Choroid plexus epithelial cell (primary cell): ENCODE measurements at regions not wholly inside any gene's neighbourhood (a gene's known extent, or its start where the extent isn't known, plus 50 kb on each side); places are given as distances from the start of the nearest gene placed in this dataset.

Source experiments
- DNase-seq: peaks from one replicate; pipeline ENCODE4 v3.0.0-alpha.2; 2010; ENCODE audit warnings: low read depth
- H3K4me3 ChIP-seq: 2 replicates; pipeline ENCODE4 v1.5.1; 2011; ENCODE audit warnings: low read depth, mild to moderate bottlenecking, control low read depth, low read length, moderate library complexity
- CTCF ChIP-seq: conservative IDR thresholded peaks from 2 replicates; pipeline ENCODE4 v1.5.1; 2011; ENCODE audit warnings: low read depth, mild to moderate bottlenecking, control low read depth, inconsistent platforms, low read length, moderate library complexity

DNA sequence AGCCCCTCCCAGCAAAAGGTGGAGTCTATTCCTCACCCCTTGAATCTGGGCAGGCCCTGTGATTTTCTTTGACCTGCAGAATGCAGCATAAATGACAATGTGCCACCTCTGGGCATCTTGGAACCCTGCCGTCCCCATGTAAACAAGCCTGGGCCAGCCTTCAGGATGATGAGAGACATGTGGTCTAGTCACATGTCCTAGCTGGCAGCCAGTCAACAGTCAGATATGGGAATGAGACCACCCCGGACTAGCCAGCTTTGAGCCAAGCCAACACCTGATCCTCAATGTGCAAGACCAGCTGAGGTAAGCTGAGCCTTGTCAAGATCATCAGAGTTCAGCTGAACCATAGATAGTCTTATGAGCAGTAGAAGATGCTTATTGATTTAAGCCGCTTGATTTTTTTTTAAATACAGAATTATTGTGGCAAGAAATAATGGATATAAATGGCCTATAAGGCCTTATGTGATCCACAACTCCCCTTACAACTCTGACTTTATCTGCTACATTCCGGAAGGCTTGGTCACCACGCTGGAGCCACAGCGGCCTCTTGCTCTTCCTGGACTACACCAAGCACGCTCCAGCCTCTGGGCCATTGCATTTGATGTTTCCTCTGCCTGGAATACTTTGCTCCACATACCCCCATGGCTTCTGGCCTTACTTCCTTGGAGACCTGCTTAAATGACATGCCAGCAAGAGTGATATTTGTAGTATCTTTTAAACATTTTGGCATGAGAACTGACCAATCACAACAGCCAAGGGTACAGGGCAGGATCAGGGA, 225.9 kb upstream of the SESN3 start:
- DNase-seq = peak; percentile 45
- TF ChIP-seq CTCF = peak; percentile 1
- H3K4me3 ChIP-seq = no peak overlapping the region

DNA sequence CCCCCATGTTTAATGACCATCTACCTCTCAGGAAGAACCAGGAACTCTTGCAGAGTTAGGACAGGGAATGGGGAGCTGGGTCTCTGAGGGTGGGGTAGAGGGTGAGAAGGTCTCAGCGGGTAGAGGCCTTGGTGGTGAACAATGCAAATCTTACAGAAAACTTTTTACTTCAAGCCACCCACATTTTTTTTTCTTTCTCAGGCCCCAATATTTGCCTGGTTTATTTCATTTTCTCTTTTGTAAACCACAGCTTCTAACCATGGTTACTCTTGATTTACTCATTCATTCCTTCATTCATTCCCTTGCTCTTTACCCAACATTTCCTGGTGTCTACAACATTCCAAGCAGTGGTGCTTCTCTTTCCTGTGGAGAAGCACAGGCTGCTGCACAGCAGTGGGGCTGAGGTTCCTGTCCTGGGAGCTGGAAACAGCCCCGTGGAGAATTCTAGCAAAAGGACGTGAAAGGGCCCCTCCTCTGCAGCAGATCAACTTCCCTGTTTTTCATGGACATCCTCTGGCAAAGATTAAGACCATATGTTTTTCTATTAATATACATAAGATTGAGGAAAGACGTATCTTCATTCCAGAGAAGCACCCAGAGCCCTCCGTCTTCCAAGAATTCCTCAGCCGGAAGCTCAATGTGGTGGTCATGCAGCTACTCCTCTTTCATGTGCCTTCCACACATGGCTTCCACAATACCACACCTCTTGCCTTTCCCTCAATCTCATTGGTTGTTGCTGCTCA, 224.4 kb upstream of the SESN3 start:
- no peak overlapping the region for H3K4me3 ChIP-seq
- TF ChIP-seq CTCF = no peak
- no peak for DNase-seq

- no peak for TF ChIP-seq CTCF
- DNase-seq = no peak
- H3K4me3 ChIP-seq = no peak overlapping the region
Measured at GRCh38 chr11:95453616-95454171, 222.7 kb upstream of the SESN3 start.

DNA sequence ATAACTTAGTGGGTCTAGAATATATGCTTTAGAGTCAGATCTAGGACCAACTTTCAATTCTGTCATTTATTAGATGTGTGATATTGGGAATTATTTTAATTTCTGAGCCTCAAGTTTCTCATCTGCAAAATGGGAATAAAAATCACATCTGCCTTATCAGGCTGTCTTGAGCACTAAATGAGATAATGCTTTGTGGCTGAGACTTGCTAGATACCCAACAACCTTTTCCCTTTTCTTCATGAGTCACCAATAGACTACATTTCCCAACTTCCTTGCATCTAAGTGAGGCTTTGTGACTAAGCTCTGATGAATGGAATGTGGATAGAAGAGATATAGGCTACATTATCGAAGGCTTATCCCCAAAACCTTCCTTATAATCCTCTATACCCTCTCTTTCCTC, 220.7 kb upstream of the SESN3 start:
- peak; percentile 77 for DNase-seq
- TF ChIP-seq CTCF = no peak
- no peak overlapping the region for H3K4me3 ChIP-seq

GRCh38 chr11:95451261-95451660, 220.3 kb upstream of the SESN3 start:
- no peak for TF ChIP-seq CTCF
- H3K4me3 ChIP-seq = no peak overlapping the region
- DNase-seq = peak; percentile 17

DNA sequence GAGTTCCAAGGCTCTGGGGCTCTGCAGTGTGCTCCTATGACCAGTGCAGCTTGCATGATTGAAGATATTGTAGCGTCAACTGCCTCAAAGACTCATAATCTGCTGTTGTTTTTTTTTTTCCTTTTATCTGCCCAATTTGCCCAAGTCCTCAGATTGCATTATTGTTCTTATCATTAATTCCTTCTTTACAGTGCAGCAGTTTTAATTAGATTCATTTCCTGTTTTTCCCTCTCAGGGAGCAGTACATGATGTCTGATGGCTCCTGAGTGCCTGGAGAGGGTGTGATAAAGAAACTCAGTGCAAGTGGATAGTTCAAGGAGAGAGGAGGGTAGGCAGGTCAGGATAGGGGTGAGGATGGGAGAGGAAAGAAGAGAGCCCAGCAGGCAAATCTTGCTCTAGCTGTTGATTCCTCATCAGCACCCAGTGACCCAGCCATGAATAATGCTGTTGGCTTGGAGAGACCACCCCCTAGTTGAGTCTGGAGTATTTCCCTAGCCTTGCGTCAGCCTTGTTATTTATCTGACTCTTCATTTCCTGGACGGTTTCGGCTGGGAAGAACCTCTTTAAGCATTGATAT, 219.6 kb upstream of the SESN3 start:
- DNase-seq = peak; percentile 73

More for the DNA sequence above, 219.6 kb upstream of the SESN3 start:
- TF ChIP-seq CTCF = no peak
- no peak overlapping the region for H3K4me3 ChIP-seq
